K562 (cell line): ENCODE measurements at regions not wholly inside any gene's neighbourhood (a gene's known extent, or its start where the extent isn't known, plus 50 kb on each side); places are given as distances from the start of the nearest gene placed in this dataset.

Source experiments
- ATAC-seq: fragments of 200-7000 bp; cut with Tn5 transposase; 3 replicates; pipeline ENCODE4 v1.9.1; 2020; ENCODE audit warnings: moderate library complexity
- BruUV-seq: library from RNA; stranded (reverse); fragments of 400-500 nt; replicated peaks from 2 replicates; lab custom pipeline; 2021; lab: Mats Ljungman, UMichigan
- CTCF ChIA-PET: fragments of 300-600 bp; formaldehyde crosslinking; extraction: SDS; loops from one replicate; lab custom pipeline; 2021; ENCODE audit warnings: low intra/inter-chr PET ratio; lab: Yijun Ruan, JAX
- POLR2A ChIA-PET: fragments of 300-600, 350-650 bp; sonication (Branson Sonifier 250); formaldehyde crosslinking; extraction: SDS; loops from one replicate; lab custom pipeline; 2021; ENCODE audit warnings: antibody characterized with exemption, inconsistent platforms; lab: Yijun Ruan, JAX
- DNase-seq, 4 experiments: peaks; one replicate each; pipeline versions ENCODE4 v3.0.0 to v3.0.0-alpha.2; 2011 to 2018; ENCODE audit warnings: low spot score in 3 of 4, mixed read lengths in 3 of 4; ENCODE audit errors: extremely low read depth in 1 of 4
- FAIRE-seq: peaks from 2 replicates; lab custom pipeline; 2011; peaks lifted over from hg19 to GRCh38; lab: Jason Lieb, UNC
- H2AFZ ChIP-seq: 2 replicates; pipeline ENCODE4 v1.6.0; 2011; ENCODE audit warnings: low read depth, low read length, control low read depth, inconsistent platforms
- H3K27ac ChIP-seq: fragments of 200-600 bp; 3 replicates; pipeline ENCODE4 v1.8.0; 2011; ENCODE audit warnings: low read depth, mild to moderate bottlenecking, control low read depth, inconsistent platforms, low read length, moderate library complexity, mixed read lengths; ENCODE audit errors: extremely low read depth
- H3K27me3 ChIP-seq, 2 experiments: fragments of 300-600 bp in 1 of 2; 2 replicates in 1 of 2; 3 replicates in 1 of 2; pipeline versions ENCODE4 v1.6.0 to v1.8.0; 2011; ENCODE audit warnings: inconsistent platforms in 2 of 2, low read length in 2 of 2, mild to moderate bottlenecking in 1 of 2, mixed read lengths in 1 of 2, moderate library complexity in 1 of 2; ENCODE audit not compliant: control insufficient read depth in 2 of 2, insufficient read depth in 2 of 2
- H3K36me3 ChIP-seq: fragments of 300-600 bp; 3 replicates; pipeline ENCODE4 v1.8.0; 2011; ENCODE audit warnings: mild to moderate bottlenecking, low read length, inconsistent platforms; ENCODE audit not compliant: control insufficient read depth, insufficient read depth
- H3K4me1 ChIP-seq, 2 experiments: fragments of 200-600 bp in 1 of 2; replicated peaks in 1 of 2; 2 replicates in 1 of 2; 3 replicates in 1 of 2; pipeline versions ENCODE4 v1.5.1 to v1.8.0; 2011; ENCODE audit warnings: inconsistent platforms in 2 of 2, low read length in 2 of 2, mild to moderate bottlenecking in 1 of 2, mixed read lengths in 1 of 2, moderate library complexity in 1 of 2; ENCODE audit not compliant: control insufficient read depth in 2 of 2, insufficient read depth in 2 of 2
- H3K4me2 ChIP-seq: 2 replicates; pipeline ENCODE4 v1.6.1; 2011; ENCODE audit warnings: low read length, control low read depth, inconsistent platforms, mixed read lengths; ENCODE audit not compliant: insufficient read depth
- H3K4me3 ChIP-seq: fragments of 200-600 bp; sonication (generic), shearing (Covaris generic); 2 replicates; pipeline ENCODE4 v1.5.1; 2016; ENCODE audit warnings: control low read depth, inconsistent platforms
- H3K79me2 ChIP-seq: fragments of 200-600 bp; 3 replicates; pipeline ENCODE4 v1.8.0; 2011; ENCODE audit warnings: low read length, inconsistent platforms; ENCODE audit not compliant: control insufficient read depth, insufficient read depth
- H3K9ac ChIP-seq, 2 experiments: 2 replicates each; pipeline versions ENCODE4 v1.6.0 to v1.6.1; 2011; ENCODE audit warnings: low read depth in 2 of 2, low read length in 2 of 2, control low read depth in 1 of 2, inconsistent platforms in 1 of 2, mild to moderate bottlenecking in 1 of 2, mixed read lengths in 1 of 2; ENCODE audit not compliant: insufficient read depth in 1 of 2
- H3K9me1 ChIP-seq: one replicate; pipeline ENCODE4 v1.6.0; 2011; ENCODE audit warnings: inconsistent platforms, mild to moderate bottlenecking, low read length, moderate library complexity; ENCODE audit not compliant: control insufficient read depth, insufficient read depth
- H3K9me3 ChIP-seq: replicated peaks from 2 replicates; pipeline ENCODE4 v1.5.1; 2011; ENCODE audit warnings: low read depth, low read length, inconsistent platforms; ENCODE audit not compliant: control insufficient read depth, insufficient read depth
- H4K20me1 ChIP-seq: replicated peaks from 2 replicates; pipeline ENCODE4 v1.6.1; 2011; ENCODE audit warnings: low read length, inconsistent platforms, mixed read lengths; ENCODE audit not compliant: control insufficient read depth, insufficient read depth
- ADNP ChIP-seq: fragments of 200-800 bp; sonication (Bioruptor generic); IDR thresholded peaks from 2 replicates; pipeline ENCODE4 v1.6.1; 2016; ENCODE audit warnings: missing genetic modification characterization, missing compliant biosample characterization
- BRCA1 ChIP-seq, 2 experiments: fragments of 450-650 bp in 1 of 2; sonication (generic) in 1 of 2; formaldehyde crosslinking in 1 of 2; IDR thresholded peaks; 2 replicates each; pipeline versions ENCODE4 v1.5.0 to v1.6.1; 2017 to 2020; ENCODE audit warnings: mild to moderate bottlenecking in 1 of 2, missing genetic modification reagents in 1 of 2
- CBFA2T3 ChIP-seq: fragments of 450-650 bp; IDR thresholded peaks from 2 replicates; pipeline ENCODE4 v1.6.1; 2017
- DLX4 ChIP-seq: fragments of 250-450 bp; sonication (Bioruptor Pico); IDR thresholded peaks from 2 replicates; pipeline ENCODE4 v1.6.1; 2021; ENCODE audit warnings: mild to moderate bottlenecking
- GATA2 ChIP-seq: sonication (generic); formaldehyde crosslinking; IDR thresholded peaks from 2 replicates; pipeline ENCODE4 v1.4.0; 2020; ENCODE audit warnings: mild to moderate bottlenecking, missing genetic modification reagents
- ID3 ChIP-seq, 2 experiments: fragments of 250-450 bp in 1 of 2; fragments of 450-650 bp in 1 of 2; sonication (Bioruptor Pico) in 1 of 2; IDR thresholded peaks; 2 replicates each; pipeline versions ENCODE4 v1.6.1 to v1.8.0; 2016 to 2021; ENCODE audit warnings: mild to moderate bottlenecking in 2 of 2, moderate library complexity in 2 of 2, missing compliant biosample characterization in 1 of 2, missing genetic modification characterization in 1 of 2
- STAG1 ChIP-seq: sonication (generic); formaldehyde crosslinking; IDR thresholded peaks from 2 replicates; pipeline ENCODE4 v1.5.0; 2020; ENCODE audit warnings: missing genetic modification reagents, borderline replicate concordance
- TRIM25 ChIP-seq: fragments of 450-650 bp; IDR thresholded peaks from 2 replicates; pipeline ENCODE4 v1.7.0; 2016; ENCODE audit warnings: borderline replicate concordance
- ZBTB33 ChIP-seq: sonication (generic); formaldehyde crosslinking; IDR thresholded peaks from 2 replicates; pipeline ENCODE4 v1.8.1; 2023; ENCODE audit warnings: mild to moderate bottlenecking, missing genetic modification reagents
- ZC3H11A ChIP-seq: IDR thresholded peaks from 2 replicates; pipeline ENCODE4 v1.6.1; 2012; ENCODE audit warnings: low read depth, low read length, improper control_type of control experiment
- WGBS: fragments of 100-300 bp; shearing (Covaris generic); methylation state at CpG from one replicate; pipeline ENCODE4 v1.1.6; 2016; ENCODE audit warnings: low coverage, mixed read lengths; ENCODE audit not compliant: insufficient coverage; ENCODE audit errors: missing lambda C conversion rate; 5-methylcytosine and 5-hydroxymethylcytosine counted together
- in situ Hi-C: fragments of 300-500 bp; cut with MboI; formaldehyde crosslinking; loops from 4 replicates; pipeline ENCODE4 v1.15.0; 2018; ENCODE audit warnings: inconsistent platforms, mixed read lengths
- intact Hi-C: fragments of 100-400 bp; cut with micrococcal nuclease; formaldehyde crosslinking; loops from 2 replicates; pipeline ENCODE4 v1.14.2; 2022

- Histone ChIP-seq H3K27ac (no peak overlapping the region), H3K9me1 (no peaks in the 10 kb centered on the region), H3K27me3 (no peaks in the 10 kb centered on the region), H3K4me2 (no peak overlapping the region), H4K20me1 (no peaks in the 10 kb centered on the region), H3K4me3 (no peak overlapping the region), H3K79me2 (no peaks in the 10 kb centered on the region), H3K9me3 (no peaks in the 10 kb centered on the region), H2AFZ (no peak overlapping the region), H3K4me1 (no peaks in the 10 kb centered on the region), H3K9ac (no peak overlapping the region), H3K36me3 (no peaks in the 10 kb centered on the region)
- TF ChIP-seq CBFA2T3 (no peak), ADNP (tag) (no peak), DLX4 (CRISPR knock-in tag) (no peak)
- no peak for ATAC-seq
- no TSS peak for BruUV-seq
- intact Hi-C loops (no loop called here), in situ Hi-C loops (no loop called here)
- ChIA-PET POLR2A (no interaction called here), CTCF (no interaction called here)
- WGBS = 0% methylated on average over 1 of the region's 1 CpG
- FAIRE-seq = no peak
- DNase-seq = no peak
Measured at GRCh38 chr6:92779746-92780145, 639.6 kb downstream of the EPHA7 start.

GRCh38 chr6:92777146-92777740, 642.1 kb downstream of the EPHA7 start:
- H3K9ac ChIP-seq = no peak overlapping the region
- H3K4me2 ChIP-seq = no peak overlapping the region
- H3K27ac ChIP-seq = no peak overlapping the region
- no peaks in the 10 kb centered on the region for H4K20me1 ChIP-seq
- in situ Hi-C loops (no loop called here), intact Hi-C loops (no loop called here)
- ATAC-seq (no peak), FAIRE-seq (no peak), DNase-seq (no peak)
- H3K27me3 ChIP-seq = no peaks in the 10 kb centered on the region
- no peaks in the 10 kb centered on the region for H3K4me1 ChIP-seq
- CTCF ChIA-PET = no interaction called here
- WGBS = 0% methylated on average over 1 of the region's 1 CpG
- H3K79me2 ChIP-seq = no peaks in the 10 kb centered on the region
- POLR2A ChIA-PET = no interaction called here
- no peaks in the 10 kb centered on the region for H3K9me1 ChIP-seq
- H3K9me3 ChIP-seq = no peaks in the 10 kb centered on the region
- no TSS peak for BruUV-seq
- no peaks in the 10 kb centered on the region for H3K36me3 ChIP-seq
- H2AFZ ChIP-seq = no peak overlapping the region
- no peak overlapping the region for H3K4me3 ChIP-seq
- TF ChIP-seq ZC3H11A = no peak
- no peak for TF ChIP-seq GATA2
- no peak for TF ChIP-seq ID3 (CRISPR knock-in tag; IDR thresholded peaks at IDR 0.05)
- no peak for TF ChIP-seq ID3 (tag; IDR thresholded peaks at IDR 0.05)
- TF ChIP-seq BRCA1 (IDR thresholded peaks at IDR 0.05) = no peak
- no peak for TF ChIP-seq BRCA1 (CRISPR knock-in tag; IDR thresholded peaks at IDR 0.05)
- no peak for TF ChIP-seq TRIM25
- no peak for TF ChIP-seq ZBTB33 (CRISPR knock-in tag)
- TF ChIP-seq STAG1 (CRISPR knock-in tag) = no peak
